Endodermal cell (in vitro differentiated cells): ENCODE measurements at regions not wholly inside any gene's neighbourhood (a gene's known extent, or its start where the extent isn't known, plus 50 kb on each side); places are given as distances from the start of the nearest gene placed in this dataset.

Experiments
- DNase-seq: peaks from one replicate; pipeline ENCODE4 v3.0.0-alpha.2; 2017
- H3K27ac ChIP-seq: 2 replicates; pipeline ENCODE4 v1.5.1; 2013; ENCODE audit warnings: mild to moderate bottlenecking, low read depth, low read length, moderate library complexity
- H3K27me3 ChIP-seq: 2 replicates; pipeline ENCODE4 v1.6.1; 2013; ENCODE audit warnings: mild to moderate bottlenecking, low read length, moderate library complexity; ENCODE audit not compliant: insufficient read depth, control insufficient read depth, poor library complexity, severe bottlenecking
- H3K36me3 ChIP-seq: 2 replicates; pipeline ENCODE4 v1.7.0; 2013; ENCODE audit warnings: mild to moderate bottlenecking, low read length, moderate library complexity; ENCODE audit not compliant: control insufficient read depth, insufficient read depth
- H3K4me1 ChIP-seq: one replicate; pipeline ENCODE4 v1.7.0; 2013; ENCODE audit warnings: low read length; ENCODE audit not compliant: control insufficient read depth, insufficient read depth
- H3K4me3 ChIP-seq: 2 replicates; pipeline ENCODE4 v1.5.1; 2013; ENCODE audit warnings: mild to moderate bottlenecking, low read length, moderate library complexity
- H3K9ac ChIP-seq: 2 replicates; pipeline ENCODE4 v1.6.1; 2013; ENCODE audit warnings: mild to moderate bottlenecking, low read length, moderate library complexity; ENCODE audit not compliant: poor library complexity, severe bottlenecking; ENCODE audit errors: extremely low read depth
- H3K9me3 ChIP-seq: 2 replicates; pipeline ENCODE4 v1.6.1; 2013; ENCODE audit warnings: mild to moderate bottlenecking, low read length, moderate library complexity; ENCODE audit not compliant: control insufficient read depth
- H3K27ac Mint-ChIP-seq: 2 replicates; pipeline ENCODE4 v1.8.0; 2020; ENCODE audit warnings: mixed read lengths
- H3K27me3 Mint-ChIP-seq: 2 replicates; pipeline ENCODE4 v1.8.0; 2021; ENCODE audit warnings: mild to moderate bottlenecking, mixed read lengths; ENCODE audit not compliant: insufficient read depth
- H3K36me3 Mint-ChIP-seq: 2 replicates; pipeline ENCODE4 v1.8.0; 2020; ENCODE audit warnings: low read depth, mixed read lengths
- H3K4me1 Mint-ChIP-seq: 2 replicates; pipeline ENCODE4 v1.8.0; 2020; ENCODE audit warnings: mixed read lengths
- H3K4me3 Mint-ChIP-seq: 2 replicates; pipeline ENCODE4 v1.8.0; 2020; ENCODE audit warnings: mild to moderate bottlenecking, moderate library complexity, mixed read lengths
- H3K9me3 Mint-ChIP-seq: 2 replicates; pipeline ENCODE4 v1.8.0; 2020; ENCODE audit warnings: mild to moderate bottlenecking, mixed read lengths
- WGBS, 2 experiments: methylation state at CpG; one replicate each; pipeline versions ENCODE4 v1.1.5 to v1.1.7; 2013; ENCODE audit warnings: missing lambda C conversion rate in 2 of 2, mixed read lengths in 1 of 2; ENCODE audit not compliant: insufficient coverage in 1 of 2, insufficient read length in 1 of 2; 5-methylcytosine and 5-hydroxymethylcytosine counted together
- TF ChIP-seq, protein P1 (sequence below): fragments of 200-600 bp; sonication (generic); conservative IDR thresholded peaks from 2 replicates; pipeline ENCODE4 v1.5.0; 2021; ENCODE audit warnings: antibody characterized with exemption, mild to moderate bottlenecking

DNA sequence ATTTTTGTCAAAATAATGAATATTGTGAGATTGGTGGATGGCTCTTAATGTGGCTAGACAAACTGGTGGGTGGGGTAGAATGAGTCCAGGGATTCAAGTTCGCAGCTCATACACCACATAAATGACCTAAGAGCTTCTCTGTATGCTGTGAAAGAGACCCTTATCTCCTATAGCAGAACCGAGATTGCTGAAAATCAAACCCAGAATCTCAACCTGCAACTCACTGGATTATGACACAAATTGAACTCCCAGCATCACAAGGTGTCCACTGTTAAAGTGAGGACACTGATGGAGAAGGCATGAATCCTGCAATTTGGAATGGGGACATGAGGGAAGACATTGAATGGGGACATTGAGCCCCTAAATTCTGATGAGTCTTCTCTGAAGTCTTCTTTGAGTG lies 51.3 kb upstream of the CNKSR3 start:
- Histone ChIP-seq H3K4me1 (no peaks in the 10 kb centered on the region), H3K27ac (no peak overlapping the region), H3K9ac (no peak overlapping the region), H3K9me3 (no peaks in the 10 kb centered on the region), H3K4me3 (no peak overlapping the region), H3K36me3 (no peaks in the 10 kb centered on the region), H3K27me3 (no peaks in the 10 kb centered on the region)
- WGBS, 2 experiments, result 95 to 100% methylated on average over 1 to 2 of the region's 2 CpGs
- Mint-ChIP-seq H3K27ac (no peak overlapping the region), H3K36me3 (no peaks in the 10 kb centered on the region), H3K4me1 (no peaks in the 10 kb centered on the region), H3K27me3 (no peaks in the 10 kb centered on the region), H3K9me3 (no peaks in the 10 kb centered on the region), H3K4me3 (no peak overlapping the region)
- DNase-seq, result no peak
- TF ChIP-seq, protein P1, sequence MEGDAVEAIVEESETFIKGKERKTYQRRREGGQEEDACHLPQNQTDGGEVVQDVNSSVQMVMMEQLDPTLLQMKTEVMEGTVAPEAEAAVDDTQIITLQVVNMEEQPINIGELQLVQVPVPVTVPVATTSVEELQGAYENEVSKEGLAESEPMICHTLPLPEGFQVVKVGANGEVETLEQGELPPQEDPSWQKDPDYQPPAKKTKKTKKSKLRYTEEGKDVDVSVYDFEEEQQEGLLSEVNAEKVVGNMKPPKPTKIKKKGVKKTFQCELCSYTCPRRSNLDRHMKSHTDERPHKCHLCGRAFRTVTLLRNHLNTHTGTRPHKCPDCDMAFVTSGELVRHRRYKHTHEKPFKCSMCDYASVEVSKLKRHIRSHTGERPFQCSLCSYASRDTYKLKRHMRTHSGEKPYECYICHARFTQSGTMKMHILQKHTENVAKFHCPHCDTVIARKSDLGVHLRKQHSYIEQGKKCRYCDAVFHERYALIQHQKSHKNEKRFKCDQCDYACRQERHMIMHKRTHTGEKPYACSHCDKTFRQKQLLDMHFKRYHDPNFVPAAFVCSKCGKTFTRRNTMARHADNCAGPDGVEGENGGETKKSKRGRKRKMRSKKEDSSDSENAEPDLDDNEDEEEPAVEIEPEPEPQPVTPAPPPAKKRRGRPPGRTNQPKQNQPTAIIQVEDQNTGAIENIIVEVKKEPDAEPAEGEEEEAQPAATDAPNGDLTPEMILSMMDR, result no peak

DNA sequence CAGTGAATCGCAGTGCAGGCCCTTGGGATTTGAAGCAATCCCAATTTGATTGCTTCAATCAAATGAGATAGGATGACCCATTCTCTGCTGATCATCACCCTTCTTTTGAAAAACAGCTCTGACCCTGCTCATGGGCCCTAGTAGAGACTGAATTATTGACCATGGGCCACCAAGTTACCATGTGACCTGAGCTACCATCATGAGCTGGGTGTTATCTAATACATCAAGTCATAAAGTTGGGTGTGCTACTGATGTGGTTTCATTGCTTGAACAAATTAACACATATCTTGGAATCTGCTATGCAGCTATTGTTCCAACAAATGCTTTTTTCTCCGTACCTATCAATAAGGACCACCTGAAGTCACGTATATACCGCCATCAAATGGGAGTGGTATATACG lies 54.8 kb upstream of the CNKSR3 start:
- DNase-seq, result no peak
- TF ChIP-seq, protein P1, result no peak
- Mint-ChIP-seq H3K4me3 (no peak overlapping the region), H3K9me3 (no peaks in the 10 kb centered on the region), H3K27ac (no peak overlapping the region), H3K27me3 (no peaks in the 10 kb centered on the region), H3K36me3 (no peaks in the 10 kb centered on the region), H3K4me1 (no peaks in the 10 kb centered on the region)
- Histone ChIP-seq H3K9ac (no peak overlapping the region), H3K27me3 (no peaks in the 10 kb centered on the region), H3K36me3 (no peaks in the 10 kb centered on the region), H3K9me3 (no peaks in the 10 kb centered on the region), H3K27ac (no peak overlapping the region), H3K4me3 (no peak overlapping the region), H3K4me1 (no peaks in the 10 kb centered on the region)
- 94 to 100% methylated on average over 5 of the region's 5 CpGs for WGBS, 2 experiments

DNA sequence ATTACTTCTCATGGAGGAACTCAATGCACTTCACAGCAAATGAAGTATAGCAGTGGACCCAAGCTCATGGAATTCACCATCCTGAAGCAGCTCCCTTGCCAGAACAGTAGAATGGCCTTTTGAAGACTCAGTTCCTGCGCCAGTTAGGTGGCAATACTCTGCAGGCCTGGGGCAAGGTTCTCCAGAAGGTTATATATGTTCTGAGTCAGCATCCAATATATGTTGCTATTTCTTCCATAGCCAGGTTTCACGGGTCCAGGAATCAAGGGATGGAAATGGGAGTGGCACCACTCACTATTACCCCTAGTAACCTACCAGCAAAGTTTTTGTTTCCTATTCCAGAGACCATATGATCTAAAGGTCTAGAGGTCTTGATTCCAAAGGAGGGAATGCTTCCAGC lies 56.4 kb upstream of the CNKSR3 start:
- Histone ChIP-seq H3K27me3 (no peaks in the 10 kb centered on the region), H3K36me3 (no peaks in the 10 kb centered on the region), H3K4me3 (no peak overlapping the region), H3K9me3 (no peaks in the 10 kb centered on the region), H3K4me1 (no peaks in the 10 kb centered on the region), H3K27ac (no peak overlapping the region), H3K9ac (no peak overlapping the region)
- H3K27ac Mint-ChIP-seq, result no peak overlapping the region
- H3K4me3 Mint-ChIP-seq, result no peak overlapping the region
- H3K36me3 Mint-ChIP-seq, result no peaks in the 10 kb centered on the region
- H3K27me3 Mint-ChIP-seq, result no peaks in the 10 kb centered on the region
- TF ChIP-seq, protein P1, result no peak
- WGBS, 2 experiments, result 93 to 100% methylated on average over 1 to 2 of the region's 2 CpGs
- DNase-seq, result no peak
- no peaks in the 10 kb centered on the region for H3K9me3 Mint-ChIP-seq
- H3K4me1 Mint-ChIP-seq, result no peaks in the 10 kb centered on the region
